Activated CD8-positive, alpha-beta T cell treated with anti-CD3 and anti-CD28 coated beads, Interleukin-2, amount 10 ng/mL, durations not matched to agents 7 days and 5 days (primary cell): ENCODE measurements at regions not wholly inside any gene's neighbourhood (a gene's known extent, or its start where the extent isn't known, plus 50 kb on each side); places are given as distances from the start of the nearest gene placed in this dataset.

ENCODE experiments used
- ATAC-seq: fragments of 150-1000 bp; cut with Tn5 transposase; one replicate; pipeline ENCODE4 v1.10.0; 2021; ENCODE audit warnings: moderate library complexity
- CTCF ChIA-PET: fragments of 350-600 bp; sonication (Branson Sonifier 250); formaldehyde crosslinking; loops from one replicate; lab custom pipeline; 2021; ENCODE audit warnings: antibody characterized with exemption; lab: Charles Lee
- POLR2A ChIA-PET: fragments of 350-600 bp; sonication (Branson Sonifier 250); formaldehyde crosslinking; loops from one replicate; lab custom pipeline; 2021; ENCODE audit warnings: antibody characterized with exemption; lab: Charles Lee
- DNase-seq: peaks from one replicate; pipeline ENCODE4 v3.0.0-alpha.2; 2020
- H3K27ac Mint-ChIP-seq: one replicate; pipeline ENCODE4 v1.8.0; 2021; ENCODE audit warnings: mild to moderate bottlenecking, mixed read lengths
- H3K27me3 Mint-ChIP-seq: one replicate; pipeline ENCODE4 v1.8.0; 2021; ENCODE audit warnings: low read depth, mixed read lengths
- H3K36me3 Mint-ChIP-seq: one replicate; pipeline ENCODE4 v1.8.0; 2021; ENCODE audit warnings: low read depth, mixed read lengths
- H3K4me1 Mint-ChIP-seq: one replicate; pipeline ENCODE4 v1.8.0; 2021; ENCODE audit warnings: low read depth, mixed read lengths
- H3K4me3 Mint-ChIP-seq: one replicate; pipeline ENCODE4 v1.8.0; 2021; ENCODE audit warnings: mild to moderate bottlenecking, mixed read lengths
- H3K9me3 Mint-ChIP-seq: one replicate; pipeline ENCODE4 v1.8.0; 2022; ENCODE audit warnings: mixed read lengths; ENCODE audit not compliant: insufficient read depth

GRCh38 chr3:83457551-83457950 lies 1501.2 kb upstream of the CADM2 start:
- H3K4me1 Mint-ChIP-seq, result no peaks in the 10 kb centered on the region
- DNase-seq, result no peak
- ChIA-PET POLR2A (no interaction called here), CTCF (no interaction called here)
- no peak for ATAC-seq
- H3K27me3 Mint-ChIP-seq, result no peaks in the 10 kb centered on the region
- H3K27ac Mint-ChIP-seq, result no peak overlapping the region
- peaks cover 4% of the 10 kb centered on the region for H3K9me3 Mint-ChIP-seq
- H3K4me3 Mint-ChIP-seq, result no peak overlapping the region
- no peaks in the 10 kb centered on the region for H3K36me3 Mint-ChIP-seq

DNA sequence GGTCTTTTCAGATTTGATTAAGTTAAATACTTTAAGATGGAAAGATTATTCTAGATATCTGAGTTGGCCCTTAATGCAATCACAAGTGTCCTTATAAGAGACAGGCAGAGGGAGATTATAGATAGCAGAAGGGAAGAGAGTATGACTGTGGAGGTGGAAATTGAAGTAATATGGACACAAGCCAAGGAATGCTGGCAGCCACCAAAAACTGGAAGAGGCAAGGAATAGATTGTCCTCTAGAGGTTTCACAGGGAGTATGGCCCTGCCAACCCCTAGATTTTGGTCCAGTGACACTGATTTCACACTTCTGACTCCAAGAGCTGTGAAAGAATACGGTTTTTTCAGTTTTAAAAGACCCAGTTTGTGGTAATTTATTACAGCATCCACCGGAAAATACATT lies 1498.7 kb upstream of the CADM2 start:
- Mint-ChIP-seq H3K9me3 (peaks cover 4% of the 10 kb centered on the region), H3K4me3 (no peak overlapping the region), H3K4me1 (no peaks in the 10 kb centered on the region), H3K27ac (no peak overlapping the region), H3K27me3 (no peaks in the 10 kb centered on the region), H3K36me3 (no peaks in the 10 kb centered on the region)
- DNase-seq (no peak), ATAC-seq (no peak)
- CTCF ChIA-PET, result no interaction called here
- POLR2A ChIA-PET, result no interaction called here

DNA sequence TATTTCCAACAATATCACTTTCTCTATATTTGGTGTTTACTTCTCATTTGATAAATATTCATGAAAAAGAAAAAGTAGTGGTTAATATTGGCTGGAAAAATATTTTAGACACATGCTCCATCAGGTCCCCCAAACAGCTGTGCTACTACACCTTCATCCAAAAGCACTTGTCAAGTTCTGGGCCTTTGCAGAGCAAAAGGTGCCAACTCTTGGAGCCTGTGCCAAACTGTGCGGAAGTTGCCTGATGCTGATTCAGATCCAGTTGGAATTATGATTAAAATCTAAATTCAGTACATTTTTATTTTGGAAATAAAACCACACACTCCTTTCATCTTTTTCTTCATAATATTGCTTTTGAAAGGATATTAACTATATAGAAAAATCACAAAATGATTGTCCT lies 1497.4 kb upstream of the CADM2 start:
- no peaks in the 10 kb centered on the region for H3K27me3 Mint-ChIP-seq
- no peak overlapping the region for H3K27ac Mint-ChIP-seq
- H3K9me3 Mint-ChIP-seq, result peaks cover 4% of the 10 kb centered on the region
- ATAC-seq, result no peak
- CTCF ChIA-PET, result no interaction called here
- no peaks in the 10 kb centered on the region for H3K36me3 Mint-ChIP-seq
- no peak for DNase-seq
- POLR2A ChIA-PET, result no interaction called here
- no peak overlapping the region for H3K4me3 Mint-ChIP-seq
- H3K4me1 Mint-ChIP-seq, result no peaks in the 10 kb centered on the region

GRCh38 chr3:83477563-83477962 lies 1481.2 kb upstream of the CADM2 start:
- ATAC-seq, result no peak
- CTCF ChIA-PET, result no interaction called here

DNA sequence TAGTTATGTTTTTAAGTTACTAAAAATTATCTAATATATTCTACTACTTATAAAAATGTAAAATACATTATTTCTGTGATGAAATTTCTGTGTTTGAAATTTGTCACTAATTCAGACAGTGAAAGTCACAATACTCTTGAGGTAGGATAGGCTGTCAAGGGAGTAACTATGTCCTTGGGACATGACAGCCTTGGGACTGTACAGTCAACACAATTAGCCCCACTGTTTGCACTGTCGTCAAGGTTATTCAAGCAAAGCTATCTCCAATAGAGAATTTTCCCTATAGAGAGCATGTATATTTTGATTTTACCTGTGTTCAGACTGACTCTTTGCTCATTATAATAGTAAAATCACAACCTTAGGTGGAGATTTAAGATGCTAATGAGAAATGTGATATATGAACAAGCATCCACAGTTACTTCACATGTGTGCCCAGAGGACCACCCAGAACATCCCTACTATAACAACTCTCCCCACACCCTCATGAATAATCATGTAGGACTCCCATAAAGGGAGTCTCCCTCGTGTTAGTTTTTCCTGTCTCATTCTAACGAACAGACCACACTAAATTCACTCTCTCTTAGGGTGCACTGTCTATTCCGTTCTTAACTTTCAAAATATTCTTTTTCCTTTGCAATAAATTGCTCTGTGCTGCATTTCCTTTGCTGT lies 1476.3 kb upstream of the CADM2 start:
- no peak overlapping the region for H3K27ac Mint-ChIP-seq
- no peaks in the 10 kb centered on the region for H3K4me1 Mint-ChIP-seq
- POLR2A ChIA-PET, result no interaction called here
- no peaks in the 10 kb centered on the region for H3K36me3 Mint-ChIP-seq
- no peak overlapping the region for H3K4me3 Mint-ChIP-seq
- no peaks in the 10 kb centered on the region for H3K9me3 Mint-ChIP-seq
- DNase-seq (no peak), ATAC-seq (no peak)
- H3K27me3 Mint-ChIP-seq, result no peaks in the 10 kb centered on the region
- CTCF ChIA-PET, result no interaction called here

More at GRCh38 chr3:83477563-83477962, 1481.2 kb upstream of the CADM2 start:
- no peak for DNase-seq
- Mint-ChIP-seq H3K9me3 (no peaks in the 10 kb centered on the region), H3K4me3 (no peak overlapping the region), H3K36me3 (no peaks in the 10 kb centered on the region), H3K4me1 (no peaks in the 10 kb centered on the region), H3K27ac (no peak overlapping the region), H3K27me3 (no peaks in the 10 kb centered on the region)
- POLR2A ChIA-PET, result no interaction called here

DNA sequence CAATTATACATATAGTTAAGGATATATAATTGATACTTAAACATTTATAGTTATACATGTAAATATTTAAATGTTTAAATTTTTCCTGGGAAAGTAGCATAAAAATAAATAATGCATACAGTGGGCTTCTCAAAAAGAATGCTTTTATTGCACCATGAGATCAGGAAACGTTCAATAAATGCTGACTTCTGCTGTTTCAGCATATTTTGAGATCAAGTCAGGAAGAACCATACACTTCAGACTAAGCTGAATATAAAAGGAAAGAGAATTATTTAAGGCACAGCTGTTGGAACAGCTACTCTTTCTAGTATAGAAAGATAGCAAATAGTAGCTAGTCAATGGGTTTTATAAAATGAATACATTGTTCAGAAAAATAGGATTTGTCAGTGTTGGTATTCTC lies 1462.3 kb upstream of the CADM2 start:
- Mint-ChIP-seq H3K4me1 (no peaks in the 10 kb centered on the region), H3K36me3 (no peaks in the 10 kb centered on the region), H3K9me3 (peaks cover 4% of the 10 kb centered on the region), H3K4me3 (no peak overlapping the region), H3K27me3 (no peaks in the 10 kb centered on the region), H3K27ac (no peak overlapping the region)
- ChIA-PET POLR2A (no interaction called here), CTCF (no interaction called here)
- no peak for DNase-seq
- no peak for ATAC-seq

DNA sequence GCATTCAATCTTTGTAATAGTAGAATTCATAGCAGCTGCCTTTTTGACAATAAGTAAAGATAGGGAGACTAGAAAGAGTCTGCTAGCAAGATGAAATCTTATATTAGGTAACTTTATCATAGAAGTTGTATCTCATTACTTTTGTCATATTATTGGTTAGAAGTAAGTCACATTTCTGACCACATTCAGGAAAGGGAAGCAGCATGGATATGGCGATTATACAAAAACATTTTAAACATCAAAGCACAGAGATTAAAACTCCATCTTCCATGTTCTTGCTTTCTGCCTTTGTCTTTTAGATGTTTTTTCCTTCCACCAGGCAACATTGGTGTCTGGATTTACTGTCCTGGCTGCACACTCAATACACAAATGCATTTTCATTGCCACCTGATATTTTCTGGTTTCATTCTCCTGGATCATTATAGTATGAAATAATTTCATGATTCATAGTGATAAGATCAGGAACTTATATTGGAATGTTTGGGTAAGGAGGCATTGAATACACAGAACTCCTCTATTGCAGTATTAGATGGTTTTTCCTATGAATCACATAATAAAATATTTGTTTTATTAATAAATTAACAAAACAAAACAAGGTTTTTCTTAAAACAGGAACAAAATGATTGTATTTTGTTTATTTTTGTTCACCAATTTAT lies 1460.3 kb upstream of the CADM2 start:
- ATAC-seq, result no peak
- no peaks in the 10 kb centered on the region for H3K36me3 Mint-ChIP-seq

GRCh38 chr3:83500422-83500821 lies 1458.4 kb upstream of the CADM2 start:
- ChIA-PET POLR2A (no interaction called here), CTCF (no interaction called here)
- Mint-ChIP-seq H3K9me3 (no peaks in the 10 kb centered on the region), H3K4me3 (no peak overlapping the region), H3K27ac (no peak overlapping the region), H3K36me3 (no peaks in the 10 kb centered on the region), H3K27me3 (no peaks in the 10 kb centered on the region), H3K4me1 (no peaks in the 10 kb centered on the region)
- ATAC-seq, result no peak
- no peak for DNase-seq

More for the DNA sequence above, 1460.3 kb upstream of the CADM2 start:
- H3K4me1 Mint-ChIP-seq, result no peaks in the 10 kb centered on the region
- ChIA-PET CTCF (no interaction called here), POLR2A (no interaction called here)
- no peaks in the 10 kb centered on the region for H3K9me3 Mint-ChIP-seq
- no peak overlapping the region for H3K27ac Mint-ChIP-seq
- H3K27me3 Mint-ChIP-seq, result no peaks in the 10 kb centered on the region
- DNase-seq, result no peak
- no peak overlapping the region for H3K4me3 Mint-ChIP-seq

GRCh38 chr3:83500931-83501330 lies 1457.9 kb upstream of the CADM2 start:
- no peak for DNase-seq
- POLR2A ChIA-PET, result no interaction called here
- Mint-ChIP-seq H3K9me3 (peaks cover 2% of the 10 kb centered on the region), H3K4me3 (no peak overlapping the region), H3K27ac (no peak overlapping the region), H3K27me3 (no peaks in the 10 kb centered on the region), H3K4me1 (no peaks in the 10 kb centered on the region), H3K36me3 (no peaks in the 10 kb centered on the region)
- ATAC-seq, result no peak
- CTCF ChIA-PET, result no interaction called here

DNA sequence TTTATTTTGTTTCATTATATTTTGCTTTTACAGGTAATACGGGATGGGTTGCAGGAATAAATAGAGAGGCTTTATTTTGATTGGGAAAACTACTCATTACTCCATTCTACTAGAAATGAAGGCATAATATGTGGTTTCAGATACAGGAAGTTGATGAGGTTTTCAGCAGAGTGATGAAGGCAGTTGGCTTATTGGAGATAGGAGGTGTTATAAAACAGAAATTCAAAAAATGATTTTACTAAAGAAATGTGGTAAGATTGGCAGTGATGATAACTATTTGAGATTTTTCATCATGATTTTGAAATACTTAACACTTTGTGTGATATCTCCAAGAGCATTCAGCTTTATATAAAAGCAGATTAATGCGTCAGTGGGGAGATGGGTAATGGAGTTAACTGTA lies 1445.7 kb upstream of the CADM2 start:
- no peaks in the 10 kb centered on the region for H3K4me1 Mint-ChIP-seq
- DNase-seq (no peak), ATAC-seq (no peak)
- CTCF ChIA-PET, result no interaction called here
- POLR2A ChIA-PET, result no interaction called here
- no peak overlapping the region for H3K27ac Mint-ChIP-seq
- H3K9me3 Mint-ChIP-seq, result peaks cover 14% of the 10 kb centered on the region
- H3K36me3 Mint-ChIP-seq, result no peaks in the 10 kb centered on the region
- no peaks in the 10 kb centered on the region for H3K27me3 Mint-ChIP-seq
- no peak overlapping the region for H3K4me3 Mint-ChIP-seq

- DNase-seq, result no peak
- ChIA-PET POLR2A (no interaction called here), CTCF (no interaction called here)
- Mint-ChIP-seq H3K36me3 (no peaks in the 10 kb centered on the region), H3K27me3 (no peaks in the 10 kb centered on the region), H3K4me1 (no peaks in the 10 kb centered on the region), H3K4me3 (no peak overlapping the region), H3K9me3 (peaks cover 14% of the 10 kb centered on the region), H3K27ac (no peak overlapping the region)
- ATAC-seq, result no peak
Observed at GRCh38 chr3:83513677-83514076, 1445.1 kb upstream of the CADM2 start.

GRCh38 chr3:83514130-83514914 lies 1444.5 kb upstream of the CADM2 start:
- H3K9me3 Mint-ChIP-seq, result peaks cover 14% of the 10 kb centered on the region
- CTCF ChIA-PET, result no interaction called here
- H3K4me3 Mint-ChIP-seq, result no peak overlapping the region
- DNase-seq (no peak), ATAC-seq (no peak)
- H3K27me3 Mint-ChIP-seq, result no peaks in the 10 kb centered on the region
- POLR2A ChIA-PET, result no interaction called here
- no peaks in the 10 kb centered on the region for H3K4me1 Mint-ChIP-seq
- H3K27ac Mint-ChIP-seq, result no peak overlapping the region
- no peaks in the 10 kb centered on the region for H3K36me3 Mint-ChIP-seq
